ENCODE measurements at regions not wholly inside any gene's neighbourhood (a gene's known extent, or its start where the extent isn't known, plus 50 kb on each side); places are given as distances from the start of the nearest gene placed in this dataset.

GRCh38 chr16:6853565-6853964, 479.1 kb upstream of the RBFOX1 start:
- 56 to 71% (median 67%) methylated on average over 6 of the region's 6 CpGs for WGBS, 4 donors
- no peaks in the 10 kb centered on the region for H3K4me1 ChIP-seq
- TF ChIP-seq POLR2A (IDR thresholded peaks at IDR 0.05) (no peak), CTCF (IDR thresholded peaks at IDR 0.05) (no peak)
- ATAC-seq (no peak), DNase-seq (no peak)
- no peaks in the 10 kb centered on the region for H3K9me3 ChIP-seq
- intact Hi-C loops (cut with DNase I) = no loop called here
- H3K27me3 ChIP-seq = no peaks in the 10 kb centered on the region
- H3K36me3 ChIP-seq = no peaks in the 10 kb centered on the region
- no peak overlapping the region for H3K27ac ChIP-seq
- H3K4me3 ChIP-seq = no peak overlapping the region

- Histone ChIP-seq H3K4me3 (no peak overlapping the region), H3K27ac (no peak overlapping the region), H3K36me3 (no peaks in the 10 kb centered on the region), H3K4me1 (no peaks in the 10 kb centered on the region), H3K27me3 (no peaks in the 10 kb centered on the region), H3K9me3 (no peaks in the 10 kb centered on the region)
- intact Hi-C loops (cut with DNase I) = no loop called here
- no peak for TF ChIP-seq POLR2A (IDR thresholded peaks at IDR 0.05)
- no peak for TF ChIP-seq CTCF (IDR thresholded peaks at IDR 0.05)
- DNase-seq = no peak
- 63 to 79% (median 70%) methylated on average over 3 of the region's 3 CpGs for WGBS, 4 donors
- ATAC-seq = no peak
Measured at GRCh38 chr16:6852643-6853225, 479.9 kb upstream of the RBFOX1 start.

GRCh38 chr16:6846452-6846851, 486.2 kb upstream of the RBFOX1 start:
- intact Hi-C loops (cut with DNase I) = no loop called here
- 69 to 75% (median 72%) methylated on average over 8 of the region's 8 CpGs for WGBS, 4 donors

GRCh38 chr16:6841392-6841791, 491.3 kb upstream of the RBFOX1 start:
- ATAC-seq (no peak), DNase-seq (no peak)
- Histone ChIP-seq H3K9me3 (peaks cover 0 to 20% (median 0%) of the 10 kb centered on the region in 12 donors), H3K27ac (no peak overlapping the region), H3K36me3 (no peaks in the 10 kb centered on the region), H3K27me3 (no peaks in the 10 kb centered on the region), H3K4me3 (no peak overlapping the region), H3K4me1 (no peaks in the 10 kb centered on the region)
- 68 to 81% (median 77%) methylated on average over 6 of the region's 6 CpGs for WGBS, 4 donors
- TF ChIP-seq CTCF (IDR thresholded peaks at IDR 0.05) (no peak), POLR2A (IDR thresholded peaks at IDR 0.05) (no peak)
- intact Hi-C loops (cut with DNase I) = no loop called here

More at GRCh38 chr16:6846452-6846851, 486.2 kb upstream of the RBFOX1 start:
- Histone ChIP-seq H3K27ac (no peak overlapping the region), H3K4me3 (no peak overlapping the region), H3K27me3 (no peaks in the 10 kb centered on the region), H3K36me3 (no peaks in the 10 kb centered on the region), H3K9me3 (peaks cover 0 to 9% (median 0%) of the 10 kb centered on the region in 12 donors), H3K4me1 (no peaks in the 10 kb centered on the region)
- ATAC-seq (no peak), DNase-seq (no peak)
- TF ChIP-seq POLR2A (IDR thresholded peaks at IDR 0.05) = no peak
- no peak for TF ChIP-seq CTCF (IDR thresholded peaks at IDR 0.05)

Data from heart left ventricle (tissue), 16 donors.